ENCODE measurements at regions not wholly inside any gene's neighbourhood (a gene's known extent, or its start where the extent isn't known, plus 50 kb on each side); places are given as distances from the start of the nearest gene placed in this dataset.

GRCh38 chr1:184915463-184916090, 58.7 kb downstream of the NIBAN1 start:
- no peak for TF ChIP-seq CTCF (IDR thresholded peaks at IDR 0.05 in 2 of 3, conservative IDR thresholded peaks at IDR 0.05 in 1 of 3; ENCODE audit: control insufficient read depth in 2 of 3, extremely low read depth in 1 of 3, insufficient read depth in 1 of 3, low read depth in 3 of 3, low read length in 3 of 3)
- TF ChIP-seq CBFB (IDR thresholded peaks at IDR 0.05; ENCODE audit: low read depth), result no peak
- no peak for TF ChIP-seq SP1 (IDR thresholded peaks at IDR 0.05; ENCODE audit: low read depth, low read length)
- no peak for TF ChIP-seq EZH2 (IDR thresholded peaks at IDR 0.05; ENCODE audit: borderline replicate concordance, control insufficient read depth, low read depth, low read length)
- no peak for TF ChIP-seq BCL3 (IDR thresholded peaks at IDR 0.05; ENCODE audit: borderline replicate concordance, insufficient read depth, low read depth, low read length, poor library complexity, severe bottlenecking)
- TF ChIP-seq FOXK2 (IDR thresholded peaks at IDR 0.05), result no peak
- no peak for TF ChIP-seq ZZZ3 (IDR thresholded peaks at IDR 0.05; ENCODE audit: control insufficient read depth, insufficient read length, low read depth)
- no peak for TF ChIP-seq ZNF24 (IDR thresholded peaks at IDR 0.05)
- TF ChIP-seq BACH1 (IDR thresholded peaks at IDR 0.05; ENCODE audit: borderline replicate concordance), result no peak
- TF ChIP-seq HDAC2 (IDR thresholded peaks at IDR 0.05), result no peak

Measured in GM12878 (cell line).